Activated naive CD4-positive, alpha-beta T cell treated with anti-CD3 and anti-CD28 coated beads, Interleukin-2, amount 10 ng/mL, durations not matched to agents 7 days and 5 days (primary cell): ENCODE measurements at regions not wholly inside any gene's neighbourhood (a gene's known extent, or its start where the extent isn't known, plus 50 kb on each side); places are given as distances from the start of the nearest gene placed in this dataset.
A peak's percentile ranks its signal among the peaks of the same experiment; 100 is the strongest.
"Not testable (repeated sequence)": the region's sequence is repeated elsewhere in the genome, so short reads cannot be mapped to it uniquely, and the experiment has no call there.

Source experiments
- CTCF ChIA-PET: fragments of 350-600 bp; sonication (Branson Sonifier 250); formaldehyde crosslinking; loops from one replicate; lab custom pipeline; 2021; ENCODE audit warnings: antibody characterized with exemption; lab: Charles Lee
- DNase-seq: peaks from one replicate; pipeline ENCODE4 v3.0.0-alpha.2; 2020
- H3K27ac Mint-ChIP-seq: one replicate; pipeline ENCODE4 v1.8.0; 2021; ENCODE audit warnings: mild to moderate bottlenecking, moderate library complexity, mixed read lengths
- H3K27me3 Mint-ChIP-seq: one replicate; pipeline ENCODE4 v1.8.0; 2021; ENCODE audit warnings: mild to moderate bottlenecking, mixed read lengths
- H3K36me3 Mint-ChIP-seq: one replicate; pipeline ENCODE4 v1.8.0; 2021; ENCODE audit warnings: mixed read lengths
- H3K4me1 Mint-ChIP-seq: one replicate; pipeline ENCODE4 v1.8.0; 2021; ENCODE audit warnings: mixed read lengths
- H3K4me3 Mint-ChIP-seq: one replicate; pipeline ENCODE4 v1.8.0; 2021; ENCODE audit warnings: mild to moderate bottlenecking, moderate library complexity, mixed read lengths
- H3K9me3 Mint-ChIP-seq: one replicate; pipeline ENCODE4 v1.8.0; 2021; ENCODE audit warnings: mixed read lengths

GRCh38 chr1:66424530-66424929 lies 109.4 kb upstream of the SGIP1 start:
- H3K36me3 Mint-ChIP-seq, H3K27me3 Mint-ChIP-seq, H3K4me1 Mint-ChIP-seq, H3K27ac Mint-ChIP-seq, H3K4me3 Mint-ChIP-seq, CTCF ChIA-PET, DNase-seq: not testable (repeated sequence)
- peaks cover 23% of the 10 kb centered on the region for H3K9me3 Mint-ChIP-seq

DNA sequence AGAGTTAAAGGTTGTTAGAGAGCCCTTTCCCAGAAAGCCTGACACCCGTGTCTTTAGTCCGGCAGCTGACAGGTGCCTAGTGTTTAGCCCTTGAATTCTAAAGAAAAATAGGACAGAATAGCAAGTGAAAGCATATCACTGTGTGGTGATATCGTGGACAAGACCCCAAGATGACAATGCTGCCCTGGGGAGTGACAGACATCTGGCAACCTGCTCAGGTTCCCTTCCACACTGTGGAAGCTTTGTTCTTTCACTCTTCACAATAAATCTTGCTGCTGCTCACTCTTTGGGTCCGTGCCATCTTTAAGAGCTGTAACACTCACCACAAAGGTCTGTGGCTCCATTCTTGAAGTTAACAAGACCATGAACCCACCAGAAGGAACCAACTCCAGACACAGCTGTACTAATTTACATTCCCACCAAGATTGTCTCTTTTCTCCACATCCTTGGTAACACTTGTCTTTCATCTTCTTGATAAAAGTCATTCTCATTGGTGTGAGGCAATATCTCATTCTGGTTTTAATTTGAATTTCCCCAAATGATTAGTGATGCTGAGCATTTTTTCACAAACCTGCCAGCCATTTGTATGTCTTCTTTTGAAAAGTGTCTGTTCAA lies 107.6 kb upstream of the SGIP1 start:
- peaks cover 37% of the 10 kb centered on the region for H3K9me3 Mint-ChIP-seq
- peaks cover 4% of the 10 kb centered on the region for H3K27me3 Mint-ChIP-seq
- H3K36me3 Mint-ChIP-seq = peaks cover 7% of the 10 kb centered on the region
- no peak for DNase-seq
- peaks cover 6% of the 10 kb centered on the region for H3K4me1 Mint-ChIP-seq
- no peak overlapping the region for H3K4me3 Mint-ChIP-seq
- no peak overlapping the region for H3K27ac Mint-ChIP-seq
- CTCF ChIA-PET = no interaction called here

- not testable (repeated sequence) for H3K27ac Mint-ChIP-seq, DNase-seq, H3K4me3 Mint-ChIP-seq, H3K4me1 Mint-ChIP-seq
- peaks cover 16% of the 10 kb centered on the region for H3K27me3 Mint-ChIP-seq
- peaks cover 11% of the 10 kb centered on the region for H3K36me3 Mint-ChIP-seq
- peaks cover 45% of the 10 kb centered on the region for H3K9me3 Mint-ChIP-seq
- CTCF ChIA-PET = interaction anchor here (1.0 to 1.7 kb wide), 2 partner anchors 12 to 39 kb away, joined by 4 to 5 read pairs; no protein-coding TSS in a partner anchor
Observed at GRCh38 chr1:66430815-66431214, 103.1 kb upstream of the SGIP1 start.

GRCh38 chr1:66431999-66432398 lies 102.0 kb upstream of the SGIP1 start:
- Mint-ChIP-seq H3K27ac (no peak overlapping the region), H3K36me3 (peaks cover 11% of the 10 kb centered on the region), H3K4me1 (peaks cover 10% of the 10 kb centered on the region), H3K27me3 (peaks cover 16% of the 10 kb centered on the region), H3K4me3 (no peak overlapping the region), H3K9me3 (peaks cover 40% of the 10 kb centered on the region)
- CTCF ChIA-PET = no interaction called here
- no peak for DNase-seq

DNA sequence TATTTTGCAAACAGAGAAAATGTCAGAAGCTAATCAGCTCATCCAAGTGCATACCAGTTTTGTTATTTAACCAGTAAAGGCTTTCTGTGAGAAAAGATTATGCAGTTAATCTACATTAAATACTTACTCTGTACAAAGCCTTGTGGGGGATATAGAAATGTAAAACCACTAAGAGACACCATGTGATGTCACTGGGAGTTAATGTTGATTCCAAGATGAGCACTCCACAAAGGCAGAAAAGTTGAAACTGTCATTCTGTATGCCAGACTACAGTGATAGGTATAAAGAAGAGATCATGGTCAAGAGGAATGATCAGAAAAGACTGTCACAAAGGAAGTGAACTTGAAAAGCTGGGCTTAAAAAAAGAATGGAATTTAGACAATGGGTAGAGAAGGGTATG lies 100.3 kb upstream of the SGIP1 start:
- Mint-ChIP-seq H3K4me3 (no peak overlapping the region), H3K27ac (no peak overlapping the region)
- CTCF ChIA-PET = interaction anchor here (0.9 to 1.8 kb wide), 4 partner anchors 15 to 101 kb away, joined by 3 read pairs; no protein-coding TSS in a partner anchor

DNA sequence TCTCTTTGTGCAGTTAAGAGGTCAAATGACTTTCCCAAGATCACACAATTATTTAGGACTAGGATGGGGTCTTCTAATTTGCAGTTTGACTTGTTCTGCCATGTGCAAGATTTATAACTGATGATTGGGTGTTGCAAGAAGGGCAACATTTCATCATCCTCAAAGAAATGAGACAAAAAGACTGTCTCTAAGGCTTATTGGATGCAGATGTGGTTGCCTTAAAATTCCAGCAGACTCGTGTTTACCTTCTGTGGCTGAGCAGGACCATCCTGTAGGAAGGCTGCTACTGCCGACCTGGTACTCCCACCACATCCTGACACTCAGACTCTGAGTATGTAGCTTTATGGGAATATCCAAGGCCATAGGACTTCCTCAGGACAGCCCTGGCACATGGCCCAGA lies 99.9 kb upstream of the SGIP1 start:
- Mint-ChIP-seq H3K4me3 (no peak overlapping the region), H3K27ac (no peak overlapping the region), H3K9me3 (peaks cover 29% of the 10 kb centered on the region), H3K36me3 (peaks cover 10% of the 10 kb centered on the region), H3K27me3 (peaks cover 16% of the 10 kb centered on the region), H3K4me1 (peaks cover 25% of the 10 kb centered on the region)
- DNase-seq = no peak
- CTCF ChIA-PET = interaction anchor here (0.9 to 4.2 kb wide), 6 partner anchors 15 to 192 kb away, joined by 3 to 18 read pairs (median 3); no protein-coding TSS in a partner anchor

More for the DNA sequence above, 100.3 kb upstream of the SGIP1 start:
- Mint-ChIP-seq H3K9me3 (peaks cover 33% of the 10 kb centered on the region), H3K27me3 (peaks cover 16% of the 10 kb centered on the region), H3K4me1 (peaks cover 20% of the 10 kb centered on the region), H3K36me3 (peaks cover 11% of the 10 kb centered on the region)
- no peak for DNase-seq

- Mint-ChIP-seq H3K27me3 (peaks cover 16% of the 10 kb centered on the region), H3K9me3 (peaks cover 17% of the 10 kb centered on the region), H3K36me3 (peaks cover 8% of the 10 kb centered on the region), H3K4me3 (no peak overlapping the region), H3K4me1 (peaks cover 37% of the 10 kb centered on the region), H3K27ac (no peak overlapping the region)
- no peak for DNase-seq
- CTCF ChIA-PET = interaction anchor here (0.7 to 4.2 kb wide), 25 partner anchors 8 to 1433 kb away, joined by 3 to 39 read pairs (median 8); no protein-coding TSS in a partner anchor
Observed at GRCh38 chr1:66435541-66435940, 98.4 kb upstream of the SGIP1 start.

GRCh38 chr1:66436378-66437135 lies 97.4 kb upstream of the SGIP1 start:
- CTCF ChIA-PET = interaction anchor here (0.6 to 4.2 kb wide), 29 partner anchors 9 to 194 kb away, joined by 3 to 39 read pairs (median 7); no protein-coding TSS in a partner anchor
- peaks cover 6% of the 10 kb centered on the region for H3K9me3 Mint-ChIP-seq
- peak overlapping the region; percentile 24 for H3K27ac Mint-ChIP-seq
- H3K36me3 Mint-ChIP-seq = peaks cover 2% of the 10 kb centered on the region
- DNase-seq = peak; percentile 56
- no peak overlapping the region for H3K4me3 Mint-ChIP-seq
- H3K4me1 Mint-ChIP-seq = peaks cover 37% of the 10 kb centered on the region
- H3K27me3 Mint-ChIP-seq = peaks cover 10% of the 10 kb centered on the region

DNA sequence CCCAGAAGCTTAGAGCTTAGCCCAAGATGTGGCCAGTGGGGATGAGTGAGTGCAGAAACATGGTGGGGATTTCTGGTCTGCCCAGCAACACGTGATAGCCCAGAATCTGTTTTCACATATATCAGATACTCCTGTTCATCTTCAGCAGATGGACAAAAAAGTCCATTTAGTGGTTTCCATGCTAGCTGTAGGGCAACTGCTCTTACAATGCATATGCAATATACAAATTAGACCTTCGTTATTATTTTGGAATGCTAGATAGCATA lies 96.9 kb upstream of the SGIP1 start:
- Mint-ChIP-seq H3K27ac (no peak overlapping the region), H3K4me3 (no peak overlapping the region), H3K9me3 (peaks cover 4% of the 10 kb centered on the region), H3K36me3 (no peaks in the 10 kb centered on the region), H3K4me1 (peaks cover 37% of the 10 kb centered on the region), H3K27me3 (peaks cover 5% of the 10 kb centered on the region)
- DNase-seq = no peak
- CTCF ChIA-PET = interaction anchor here (0.6 to 4.2 kb wide), 27 partner anchors 9 to 195 kb away, joined by 3 to 39 read pairs (median 7); no protein-coding TSS in a partner anchor

GRCh38 chr1:66438062-66438461 lies 95.9 kb upstream of the SGIP1 start:
- Mint-ChIP-seq H3K27ac (no peak overlapping the region), H3K4me3 (no peak overlapping the region)
- no peak for DNase-seq

DNA sequence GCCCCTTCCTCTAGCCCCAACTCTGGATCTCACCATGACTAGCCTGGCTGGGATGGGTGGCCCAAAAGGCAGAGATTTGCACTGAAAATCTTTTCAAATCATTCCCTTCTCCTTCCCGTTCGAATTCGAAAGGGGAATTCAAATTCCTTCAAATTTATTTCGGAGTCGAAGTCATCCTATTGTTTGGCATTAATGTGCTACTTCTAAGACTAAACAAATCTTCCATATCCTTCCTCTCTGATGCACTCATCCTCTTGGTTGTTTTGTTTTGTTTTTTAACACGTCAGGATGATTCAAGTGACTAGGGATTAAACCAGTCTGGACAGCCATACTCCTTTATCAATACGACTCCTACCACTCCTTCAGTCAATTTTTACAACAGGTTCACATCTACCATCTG lies 95.5 kb upstream of the SGIP1 start:
- no peak for DNase-seq
- H3K27ac Mint-ChIP-seq = peak overlapping the region; percentile 30
- no peaks in the 10 kb centered on the region for H3K9me3 Mint-ChIP-seq
- peaks cover 39% of the 10 kb centered on the region for H3K4me1 Mint-ChIP-seq
- H3K36me3 Mint-ChIP-seq = no peaks in the 10 kb centered on the region
- CTCF ChIA-PET = interaction anchor here (0.8 to 4.2 kb wide), 3 partner anchors 72 to 187 kb away, joined by 3 to 28 read pairs (median 4); no protein-coding TSS in a partner anchor
- no peak overlapping the region for H3K4me3 Mint-ChIP-seq
- H3K27me3 Mint-ChIP-seq = no peaks in the 10 kb centered on the region

More at GRCh38 chr1:66438062-66438461, 95.9 kb upstream of the SGIP1 start:
- no peaks in the 10 kb centered on the region for H3K27me3 Mint-ChIP-seq
- CTCF ChIA-PET = interaction anchor here (0.8 to 4.2 kb wide), 8 partner anchors 71 to 196 kb away, joined by 3 to 28 read pairs (median 14); no protein-coding TSS in a partner anchor
- no peaks in the 10 kb centered on the region for H3K9me3 Mint-ChIP-seq
- peaks cover 37% of the 10 kb centered on the region for H3K4me1 Mint-ChIP-seq
- no peaks in the 10 kb centered on the region for H3K36me3 Mint-ChIP-seq

DNA sequence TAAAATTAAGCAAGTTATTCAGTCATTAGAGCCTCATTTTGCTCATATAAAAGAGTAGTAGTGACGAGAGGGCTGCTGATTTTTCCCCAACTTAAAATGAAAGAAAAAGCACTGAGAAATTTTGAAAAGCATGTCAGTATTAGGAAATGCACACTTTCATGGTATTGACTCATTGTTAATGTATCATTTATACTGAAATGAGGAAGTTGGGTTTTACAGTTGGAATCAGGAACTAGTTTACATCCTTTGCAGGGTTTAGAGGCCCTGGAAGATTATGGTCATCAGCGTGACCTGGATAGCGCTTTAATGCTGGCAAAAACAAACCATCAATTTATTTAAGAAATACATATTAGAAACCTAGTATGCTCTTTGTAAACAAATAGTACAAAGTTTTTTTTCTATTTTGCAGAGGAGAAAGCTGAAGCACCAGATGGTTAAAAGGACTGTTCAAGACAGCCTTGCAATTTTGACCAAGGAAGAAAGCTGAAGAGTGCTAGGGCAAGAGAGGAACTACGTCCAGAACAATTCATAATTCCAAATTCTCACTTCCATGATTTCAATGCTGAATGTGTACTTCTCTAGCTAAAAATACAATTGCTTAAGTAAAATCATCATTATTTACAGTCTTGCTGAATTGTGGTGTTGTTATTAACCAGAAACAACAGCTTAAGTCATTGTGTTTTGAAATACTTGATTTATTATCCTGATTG lies 94.8 kb upstream of the SGIP1 start:
- H3K4me3 Mint-ChIP-seq = no peak overlapping the region
- H3K36me3 Mint-ChIP-seq = no peaks in the 10 kb centered on the region
- peak overlapping the region; percentile 30 for H3K27ac Mint-ChIP-seq
- peaks cover 45% of the 10 kb centered on the region for H3K4me1 Mint-ChIP-seq
- no peak for DNase-seq
- no peaks in the 10 kb centered on the region for H3K27me3 Mint-ChIP-seq
- CTCF ChIA-PET = interaction anchor here (0.6 to 1.0 kb wide), 3 partner anchors 185 to 197 kb away, joined by 3 to 4 read pairs (median 4); no protein-coding TSS in a partner anchor
- H3K9me3 Mint-ChIP-seq = no peaks in the 10 kb centered on the region

DNA sequence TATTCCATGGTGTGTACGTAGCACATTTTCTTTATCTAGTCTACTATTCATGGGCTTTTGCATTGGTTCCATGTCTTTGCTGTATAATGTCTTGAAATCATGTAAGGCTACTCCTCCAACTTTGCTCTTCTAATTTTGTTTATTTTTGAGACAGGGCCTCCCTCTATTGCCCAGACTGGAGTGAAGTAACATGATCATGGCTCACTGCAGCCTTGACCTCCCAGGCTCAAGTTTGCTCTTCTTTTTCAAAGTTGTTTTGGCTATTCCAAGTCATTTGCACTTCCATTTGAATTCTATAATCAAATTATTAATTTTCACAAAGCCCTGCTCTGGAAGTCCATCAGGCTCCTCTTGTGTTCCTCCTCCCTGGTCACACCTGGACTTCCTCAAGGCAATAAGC lies 90.2 kb upstream of the SGIP1 start:
- peaks cover 47% of the 10 kb centered on the region for H3K4me1 Mint-ChIP-seq
- peaks cover 5% of the 10 kb centered on the region for H3K27me3 Mint-ChIP-seq
- no peak overlapping the region for H3K4me3 Mint-ChIP-seq
- no peaks in the 10 kb centered on the region for H3K36me3 Mint-ChIP-seq
- H3K9me3 Mint-ChIP-seq = no peaks in the 10 kb centered on the region
- no peak overlapping the region for H3K27ac Mint-ChIP-seq
- CTCF ChIA-PET = interaction anchor here (1.0 to 11.2 kb wide), 10 partner anchors 8 to 196 kb away, joined by 3 to 565 read pairs (median 24); no protein-coding TSS in a partner anchor
- DNase-seq = no peak
